NOMO-1 treated with DMSO at 0.1 percent for 48 hours (cell line): ENCODE measurements at regions not wholly inside any gene's neighbourhood (a gene's known extent, or its start where the extent isn't known, plus 50 kb on each side); places are given as distances from the start of the nearest gene placed in this dataset.

Source experiments
- DNase-seq: peaks from one replicate; lab custom pipeline; 2025; ENCODE audit not compliant: unreplicated experiment; lab: John Stamatoyannopoulos, UW

DNA sequence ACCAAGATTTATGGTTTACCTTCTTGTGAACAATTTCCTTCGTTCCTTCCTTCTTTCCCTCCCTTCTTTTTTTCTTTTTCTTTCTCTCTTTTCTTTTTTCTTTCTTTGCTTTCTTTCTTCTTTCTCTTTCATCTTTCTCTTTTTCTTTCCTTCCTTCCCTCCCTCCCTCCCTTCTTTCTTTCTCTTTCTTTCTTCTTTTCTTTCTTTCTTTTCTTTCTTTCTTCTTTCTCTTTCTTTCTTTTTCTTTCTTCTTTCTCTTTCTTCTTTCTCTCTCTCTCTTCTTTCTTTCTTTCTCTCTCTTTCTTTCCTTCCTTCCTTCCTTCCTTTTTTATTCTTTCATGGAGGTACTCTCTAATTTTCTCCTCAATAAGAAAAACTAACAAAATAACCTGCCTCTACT, 462.1 kb upstream of the ATP2B1 start:
- DNase-seq, result no peak

DNA sequence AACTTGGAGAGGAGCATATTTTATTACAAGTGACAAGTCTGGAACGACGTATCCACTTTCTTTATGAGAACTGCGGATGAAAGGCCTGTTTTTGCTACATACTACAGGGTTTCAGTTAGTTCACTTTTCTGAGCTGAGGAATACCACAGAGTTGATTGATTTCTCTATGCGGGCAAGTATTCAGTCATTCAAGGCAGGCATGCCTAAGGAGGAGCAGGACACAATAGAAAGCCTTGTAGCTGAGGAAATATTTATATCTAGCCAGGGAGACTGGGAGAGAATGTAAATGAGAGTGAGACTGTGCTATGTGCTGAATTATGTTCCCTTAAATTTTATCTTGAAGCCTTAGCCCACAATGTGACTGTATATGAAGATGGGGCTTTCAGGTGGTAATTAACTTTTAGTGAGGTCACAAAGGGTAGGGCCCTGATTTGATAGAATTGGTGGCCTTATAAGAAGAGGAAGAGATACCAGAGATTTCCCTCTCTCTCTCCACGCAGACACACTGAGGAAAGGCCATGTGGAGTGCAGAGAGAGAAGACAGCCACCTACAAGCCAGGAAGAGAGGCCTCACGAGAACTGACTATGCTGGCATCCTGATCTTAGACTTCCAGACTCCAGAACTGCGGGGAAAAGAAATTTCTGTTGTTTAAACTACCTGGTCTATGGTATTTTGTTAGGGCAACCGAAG, 459.0 kb upstream of the ATP2B1 start:
- no peak for DNase-seq

DNA sequence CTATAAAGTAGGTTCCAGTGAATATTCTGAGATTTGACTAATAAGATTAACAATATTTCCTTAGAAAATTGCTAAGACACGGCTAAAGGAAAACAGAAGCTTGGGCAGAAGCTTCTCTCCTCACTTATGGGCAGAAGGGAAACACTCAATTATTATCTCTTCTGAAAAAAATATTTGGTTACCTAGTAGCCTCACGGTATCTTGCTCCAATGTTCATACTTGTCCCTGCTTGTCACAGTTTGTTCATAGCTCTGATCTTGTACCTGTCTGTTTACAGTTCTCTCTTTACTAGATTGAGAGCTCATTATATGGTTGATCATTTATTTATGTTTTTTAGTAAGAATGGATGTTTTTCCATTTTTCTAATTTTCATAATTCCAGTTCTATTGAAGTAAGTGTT, 458.0 kb upstream of the ATP2B1 start:
- no peak for DNase-seq

DNA sequence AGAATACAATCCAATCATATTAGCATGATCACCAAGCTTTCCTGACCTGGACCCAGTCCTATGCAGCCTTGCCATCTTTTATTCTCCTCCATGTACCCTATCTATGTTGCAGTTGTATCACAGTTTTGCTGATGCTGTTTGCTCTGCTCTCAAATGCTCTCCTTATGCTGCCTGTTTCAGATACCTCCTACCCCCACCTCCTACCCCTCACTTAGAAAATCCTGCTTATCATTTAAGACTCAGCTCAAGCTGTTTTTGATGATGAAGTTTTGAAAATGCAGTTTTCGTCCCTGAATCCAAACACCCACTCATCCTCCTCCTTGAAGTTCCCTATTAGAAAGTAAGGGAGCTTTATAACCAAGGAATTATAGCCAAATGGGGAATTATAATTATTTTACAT, 457.4 kb upstream of the ATP2B1 start:
- no peak for DNase-seq

DNA sequence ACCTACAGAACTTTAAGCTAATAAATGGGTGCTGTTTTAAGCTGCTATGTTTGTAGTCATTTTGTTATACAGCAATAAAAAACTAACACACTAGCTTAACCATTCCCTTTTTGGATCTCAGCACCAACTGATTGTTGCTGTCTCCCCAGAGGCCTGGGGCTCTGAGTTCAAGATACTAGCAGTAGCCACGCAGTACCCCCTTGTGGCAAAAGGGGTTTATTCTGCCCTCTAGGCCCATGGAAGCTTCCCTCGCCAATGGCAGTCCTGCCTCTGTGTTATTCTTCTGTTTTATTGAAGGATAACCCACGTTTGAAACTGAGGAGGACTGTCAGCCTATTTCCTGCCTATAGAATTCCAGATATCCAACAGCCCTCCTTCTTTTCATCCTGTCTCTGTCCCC, 455.3 kb upstream of the ATP2B1 start:
- DNase-seq, result no peak

DNA sequence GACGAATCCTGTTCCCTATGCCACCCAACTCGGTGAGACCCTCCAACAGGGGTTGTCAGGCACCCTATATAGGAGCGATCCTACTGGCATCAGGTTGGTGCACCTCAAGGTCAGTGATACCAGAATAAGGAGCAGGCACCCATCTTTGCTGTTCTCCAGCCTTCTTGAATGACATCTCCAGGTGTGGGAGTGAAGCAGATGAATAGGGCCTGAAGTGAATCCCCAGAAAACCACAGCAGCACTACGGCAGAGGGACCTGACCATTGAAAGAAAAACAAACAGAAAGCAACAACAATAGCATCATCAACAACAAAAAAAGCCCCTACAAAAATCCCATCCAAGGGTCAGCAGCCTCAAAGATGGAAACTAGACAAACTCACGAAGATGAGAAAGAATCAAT, 445.2 kb upstream of the ATP2B1 start:
- DNase-seq, result no peak

DNA sequence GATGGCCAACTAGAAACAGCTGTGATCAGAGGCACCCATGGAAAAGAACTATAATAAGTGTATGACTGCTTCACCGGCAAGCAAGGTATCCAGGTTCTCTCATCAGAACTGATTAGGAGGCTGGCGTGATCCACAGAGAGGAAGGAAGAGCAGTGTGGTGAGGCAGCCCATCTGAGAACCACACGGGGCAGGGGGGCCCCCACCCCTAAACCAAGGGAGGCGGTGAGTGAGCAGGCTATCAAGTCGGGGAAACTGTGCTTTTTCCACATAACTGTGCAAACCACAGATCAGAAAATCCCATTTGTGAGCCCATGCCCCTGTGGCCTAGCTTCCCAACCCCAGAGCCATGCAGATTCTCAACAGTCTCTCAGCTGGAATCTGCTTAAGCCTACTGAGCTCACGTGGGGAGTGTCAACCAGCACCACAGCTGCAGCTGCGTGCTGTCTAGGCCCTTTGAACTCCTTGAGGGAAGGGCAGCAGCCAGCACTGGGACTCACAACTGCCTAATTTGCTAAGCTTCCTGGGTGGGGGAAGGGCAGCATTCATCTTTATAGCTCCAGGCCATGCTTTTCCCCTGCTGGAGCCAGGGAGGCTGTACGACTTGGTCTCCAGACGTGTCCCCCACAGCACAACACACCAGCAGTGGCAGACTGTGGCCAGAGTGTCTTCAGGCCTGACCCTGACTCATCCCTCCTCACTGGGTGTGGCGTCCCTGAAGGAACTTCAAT, 444.4 kb upstream of the ATP2B1 start:
- no peak for DNase-seq

DNA sequence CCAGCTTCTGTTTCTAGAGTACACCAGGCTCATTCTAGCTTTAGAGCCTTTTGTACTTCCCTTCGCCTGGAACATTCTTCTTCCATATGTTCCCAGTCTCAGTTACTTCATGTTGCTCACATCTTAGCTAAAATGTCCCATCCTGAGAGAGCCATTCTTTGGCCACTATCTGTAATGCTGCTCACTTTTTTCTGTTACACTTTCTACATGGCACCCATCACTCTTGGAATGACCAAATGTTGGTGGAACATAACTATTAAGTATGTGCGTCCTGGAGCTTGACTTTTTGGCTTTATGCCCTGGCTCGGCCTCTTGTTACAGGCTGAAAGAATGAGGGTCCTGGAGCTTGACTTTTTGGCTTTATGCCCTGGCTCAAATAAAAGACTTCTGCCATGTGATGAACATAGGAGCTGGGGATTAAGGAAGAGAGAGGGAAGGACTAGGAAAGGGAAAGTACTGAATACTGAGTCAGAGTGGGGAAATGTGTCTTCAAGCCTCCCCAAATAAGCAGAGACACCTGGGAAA, 442.9 kb upstream of the ATP2B1 start:
- no peak for DNase-seq

DNA sequence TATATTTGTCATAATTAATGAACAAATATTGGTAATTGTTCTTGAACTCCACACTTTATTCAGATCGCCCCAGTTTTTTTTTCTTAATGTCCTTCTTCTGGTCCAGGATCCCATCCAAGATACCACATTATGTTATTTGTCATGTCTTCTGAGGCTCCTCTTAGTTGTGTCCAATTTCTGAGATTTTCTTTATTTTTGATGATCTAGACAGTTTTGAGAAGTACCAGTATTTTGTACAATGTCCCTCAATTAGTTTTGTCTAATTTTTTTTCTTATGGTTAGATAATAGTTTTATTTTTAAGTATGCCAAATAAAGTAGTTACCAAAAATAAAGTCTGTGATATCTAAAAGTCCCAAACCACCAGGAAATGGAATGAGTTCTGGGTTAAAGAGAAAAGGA, 440.8 kb upstream of the ATP2B1 start:
- no peak for DNase-seq

DNA sequence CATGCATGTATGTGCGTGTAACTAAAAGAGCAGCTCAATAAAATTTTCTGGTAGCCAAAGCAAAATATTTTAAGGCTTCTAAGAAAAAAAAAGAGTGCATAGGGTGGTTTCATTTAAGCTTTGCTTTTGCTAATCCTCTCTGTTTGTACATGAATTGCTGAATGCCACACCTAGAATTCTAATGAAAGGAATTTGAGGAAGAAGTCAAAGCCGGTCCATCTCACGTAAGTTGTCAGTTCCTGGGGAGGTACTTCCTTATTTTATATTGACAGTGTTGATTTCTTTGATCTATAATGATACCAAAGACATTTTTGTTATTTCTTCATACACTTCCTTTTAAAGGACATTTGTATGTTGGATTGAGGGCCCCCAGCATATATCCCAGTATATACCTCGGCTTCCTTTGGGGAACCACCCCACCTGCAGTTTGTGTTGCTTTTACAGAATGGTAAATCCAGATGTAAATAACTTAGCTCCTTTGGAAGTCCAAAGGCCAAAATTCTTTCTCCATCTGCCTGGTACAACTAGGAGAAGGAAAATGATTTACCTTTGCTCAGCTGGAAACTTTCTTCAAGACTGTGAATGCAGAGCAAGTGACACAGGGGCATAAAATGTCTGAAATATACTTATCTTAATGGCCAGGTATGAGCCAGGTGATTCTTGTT, 420.9 kb upstream of the ATP2B1 start:
- peak; percentile 49 for DNase-seq

DNA sequence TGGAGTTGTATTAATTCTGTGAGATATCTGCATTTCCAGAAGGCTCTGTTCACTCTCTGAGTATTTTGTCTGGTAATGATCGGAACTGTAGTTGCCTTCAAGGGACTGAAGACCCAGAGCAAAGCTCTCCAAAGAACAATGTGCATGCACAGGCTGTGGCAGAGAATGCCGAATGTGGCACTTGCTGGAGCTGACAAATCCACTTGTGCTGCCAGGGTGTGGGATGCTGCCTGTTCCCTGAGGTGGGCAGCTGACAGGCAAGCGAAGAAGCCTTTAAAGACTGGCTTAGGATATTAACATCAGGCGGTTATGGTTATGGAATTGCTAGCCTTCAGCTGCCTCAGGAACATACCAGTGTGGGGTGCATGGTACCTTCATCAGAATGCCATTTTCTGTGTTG, 419.9 kb upstream of the ATP2B1 start:
- DNase-seq, result no peak

DNA sequence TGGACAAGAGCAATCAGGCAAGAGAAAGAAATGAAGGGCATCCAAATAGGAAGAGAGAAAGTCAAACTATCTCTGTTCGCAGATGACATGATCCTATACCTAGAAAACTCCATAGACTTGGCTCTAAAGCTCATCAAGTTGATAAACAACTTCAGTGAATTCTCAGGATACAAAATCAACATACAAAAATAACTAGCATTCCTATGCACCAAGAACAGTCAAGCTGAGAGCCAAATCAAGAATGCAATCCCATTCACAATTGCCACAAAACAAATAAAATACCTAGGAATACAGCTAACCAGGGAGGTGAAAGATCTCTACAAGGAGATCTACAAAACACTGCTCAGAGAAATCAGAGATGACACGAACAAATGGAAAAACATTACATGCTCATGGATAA, 417.5 kb upstream of the ATP2B1 start:
- DNase-seq, result no peak

DNA sequence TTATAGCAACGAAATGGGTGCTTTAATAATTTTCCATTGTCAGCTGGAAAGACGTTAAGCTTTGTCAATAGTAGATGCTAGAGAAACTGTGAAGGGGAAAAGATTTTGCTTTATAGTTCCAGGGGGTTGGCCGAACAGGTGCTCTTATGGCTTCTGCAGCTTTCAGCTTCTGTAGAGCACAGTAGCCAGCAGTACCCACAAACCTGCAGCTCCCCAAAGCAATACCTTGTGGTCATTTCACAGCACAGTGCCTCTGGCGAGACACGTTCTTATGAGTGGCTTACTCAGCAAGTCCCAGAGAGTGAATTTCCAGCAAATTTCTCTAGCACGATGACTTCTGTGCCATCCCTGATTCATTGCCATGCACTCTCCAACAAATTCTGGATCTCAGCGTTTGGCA, 416.3 kb upstream of the ATP2B1 start:
- no peak for DNase-seq

DNA sequence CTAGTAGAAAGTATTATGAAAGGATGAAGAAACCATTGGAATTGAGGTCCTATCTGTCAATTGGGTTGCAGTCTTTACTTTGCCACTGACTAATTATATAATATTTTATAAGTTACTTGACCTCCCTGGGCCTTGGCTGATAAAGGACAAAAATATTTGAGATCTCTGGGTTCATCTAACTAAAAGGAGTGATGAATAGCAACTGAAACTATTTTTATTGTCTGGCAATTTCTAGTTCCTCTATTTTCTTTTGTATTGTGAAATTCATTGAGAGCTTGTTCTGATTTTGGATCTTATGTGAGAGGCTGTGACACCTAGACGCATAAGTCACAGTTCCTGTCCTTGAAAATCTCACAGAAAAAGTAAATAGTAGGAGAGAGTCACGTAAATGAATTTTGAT, 415.7 kb upstream of the ATP2B1 start:
- peak; percentile 80 for DNase-seq

DNA sequence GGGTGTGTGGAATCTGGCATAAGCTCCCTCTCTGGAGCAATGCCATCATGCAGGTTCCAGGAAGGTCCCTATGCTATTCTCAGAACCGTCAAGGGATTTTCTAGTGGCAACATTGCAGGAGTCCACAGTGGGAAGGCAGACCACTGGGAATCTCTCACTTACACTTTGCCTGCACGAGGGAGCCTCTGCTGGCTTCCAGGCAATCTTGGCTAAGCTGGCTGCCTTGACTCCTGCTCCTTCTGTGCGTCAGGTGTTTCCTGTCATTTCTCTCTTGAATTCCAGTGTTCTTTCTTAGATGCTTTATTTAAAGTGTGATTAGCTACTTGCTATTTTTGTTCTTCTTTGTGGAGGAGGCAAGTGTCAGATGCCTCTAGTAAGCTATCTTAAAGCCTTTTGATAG, 414.0 kb upstream of the ATP2B1 start:
- no peak for DNase-seq

DNA sequence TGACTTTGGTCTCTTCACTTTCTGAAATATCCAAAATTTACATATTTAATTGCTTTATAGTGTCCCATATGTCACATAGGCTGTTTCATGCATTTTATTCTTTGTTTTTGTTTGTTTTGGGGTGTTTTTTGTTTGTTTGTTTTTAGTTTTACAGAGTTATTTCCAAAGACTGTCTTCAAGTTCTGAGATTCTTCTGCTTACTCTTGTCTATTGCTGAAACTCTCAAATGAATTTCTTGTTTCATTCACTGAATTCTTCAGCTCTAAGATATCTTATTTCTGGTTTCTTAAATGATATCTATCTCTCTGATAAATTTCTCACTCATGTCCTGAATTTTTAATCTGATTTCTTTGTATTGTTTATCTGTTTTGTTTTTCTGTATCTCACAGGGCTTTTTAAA, 412.0 kb upstream of the ATP2B1 start:
- no peak for DNase-seq

DNA sequence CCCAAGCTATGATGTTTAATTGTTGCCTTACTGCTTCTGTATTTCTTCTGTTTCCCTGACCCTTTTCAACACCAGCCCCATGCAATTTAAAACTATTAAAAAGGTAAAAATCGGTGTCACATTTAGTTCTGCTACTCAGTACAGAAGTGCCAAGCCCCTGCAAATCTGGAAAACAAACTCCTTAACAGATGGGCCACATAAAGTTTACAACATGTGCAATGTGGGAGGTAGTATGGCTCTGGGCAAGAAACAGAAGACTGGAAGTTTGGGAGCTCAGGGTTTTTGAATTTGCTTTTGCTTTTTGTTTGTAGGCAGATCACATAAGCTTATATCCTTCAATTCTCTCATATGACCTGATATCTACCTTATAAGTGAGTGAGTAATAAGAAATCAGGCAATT, 404.0 kb upstream of the ATP2B1 start:
- no peak for DNase-seq

DNA sequence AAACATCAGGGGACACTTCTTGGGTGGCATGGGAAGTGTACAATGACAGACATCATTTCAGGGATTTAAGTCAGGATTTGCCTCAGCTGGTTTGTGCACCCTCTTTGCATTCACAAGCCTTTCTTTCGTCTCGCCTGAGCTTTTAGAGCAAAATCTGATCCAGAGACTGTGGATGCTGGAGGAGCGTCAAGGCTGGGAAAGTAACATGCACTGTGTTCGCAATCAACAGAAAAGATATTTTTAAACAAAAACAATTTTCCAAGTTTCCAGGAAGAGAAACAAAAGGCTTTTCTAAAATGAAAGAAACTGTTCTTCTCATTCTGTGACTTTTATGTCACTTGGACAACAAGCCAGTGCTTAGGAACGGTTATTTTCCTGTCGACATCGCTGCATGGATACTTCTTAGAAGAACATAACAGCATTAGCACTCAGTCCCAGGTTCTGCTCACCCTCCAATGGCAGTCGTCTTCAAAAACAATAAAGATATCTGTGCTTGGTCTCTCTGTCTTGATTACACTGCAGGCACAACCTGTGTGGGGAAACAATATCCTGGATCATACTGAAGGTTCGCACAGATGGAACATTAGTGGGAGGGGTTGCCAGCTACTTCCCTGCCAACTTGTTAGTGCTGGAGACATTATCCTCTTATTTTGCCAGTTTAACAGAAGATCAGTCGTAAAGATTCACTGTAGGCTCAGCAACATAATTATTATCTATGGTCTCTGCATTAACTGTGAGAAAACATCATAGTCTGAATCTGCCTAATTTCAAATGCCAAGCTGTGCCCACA, 403.3 kb upstream of the ATP2B1 start:
- DNase-seq, result no peak

DNA sequence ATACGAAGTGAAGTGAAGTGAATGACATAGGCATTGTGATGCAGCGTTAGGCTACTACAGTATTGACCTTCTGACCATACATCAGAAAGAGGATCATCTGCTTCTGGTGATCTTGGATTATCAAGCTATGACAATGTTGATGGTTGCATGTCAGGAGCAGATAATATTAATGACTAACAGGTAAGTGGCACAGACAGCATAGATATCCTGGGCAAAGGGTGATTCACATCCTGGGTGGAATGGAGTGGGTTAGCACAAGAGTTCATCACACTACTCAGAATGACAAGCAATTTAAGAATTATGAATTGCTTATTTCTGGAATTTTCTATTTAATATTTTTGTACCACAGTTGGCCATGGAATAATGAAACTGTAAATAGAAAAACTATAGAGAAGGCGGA, 397.9 kb upstream of the ATP2B1 start:
- DNase-seq, result no peak

DNA sequence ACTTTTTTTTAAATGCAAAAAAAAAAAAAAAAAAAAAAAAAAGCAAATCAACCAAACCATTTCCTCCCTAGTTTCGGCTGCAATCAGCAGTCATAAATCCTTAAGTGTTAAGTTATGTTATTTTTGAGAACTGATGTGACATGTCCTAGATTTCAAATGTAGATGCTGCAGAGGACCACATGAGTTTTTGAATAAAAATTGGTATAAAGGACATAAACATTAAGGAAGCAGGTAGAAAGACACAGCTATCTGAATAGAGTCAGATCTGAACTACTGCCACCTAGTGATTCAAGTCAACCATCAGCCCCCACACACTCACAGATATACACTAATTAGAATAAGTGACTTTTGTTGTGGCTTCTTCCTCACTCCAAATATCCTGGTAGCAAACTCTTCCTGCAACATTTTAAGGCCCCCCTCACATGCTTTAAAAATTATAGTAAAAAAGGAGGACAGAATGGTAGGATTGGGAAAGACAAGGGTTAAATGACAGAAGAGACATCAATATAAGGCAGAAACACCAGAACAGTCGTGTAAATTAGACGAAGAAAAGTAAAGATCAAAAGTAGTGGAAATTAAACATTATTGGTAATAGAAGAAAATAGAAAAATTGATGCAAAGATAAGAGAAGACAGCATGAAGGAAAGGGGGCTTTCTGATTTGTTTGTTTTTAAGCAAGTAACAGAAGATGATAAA, 394.5 kb upstream of the ATP2B1 start:
- peak; percentile 57 for DNase-seq

DNA sequence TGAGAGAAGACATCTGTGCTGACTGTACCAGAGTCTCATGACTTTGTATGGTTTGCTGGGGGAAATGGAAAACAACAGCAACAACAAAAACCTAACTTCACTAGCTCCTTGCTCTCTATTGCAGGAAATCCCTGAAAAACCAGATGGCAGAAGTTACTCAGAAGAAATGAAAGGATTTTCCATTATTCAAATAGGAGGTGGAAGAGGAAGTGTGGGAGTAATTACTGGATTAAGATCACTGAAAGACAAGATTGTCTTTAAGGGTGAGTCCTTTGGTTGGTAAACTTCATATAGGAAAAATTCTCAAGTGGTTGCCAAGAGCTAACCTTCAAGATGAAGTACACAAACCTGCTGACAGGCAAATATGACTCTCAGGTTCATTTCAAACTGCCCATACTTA, 391.9 kb upstream of the ATP2B1 start:
- DNase-seq, result no peak
